ENCODE measurements at regions not wholly inside any gene's neighbourhood (a gene's known extent, or its start where the extent isn't known, plus 50 kb on each side); places are given as distances from the start of the nearest gene placed in this dataset.
"Not testable (repeated sequence)": the region's sequence is repeated elsewhere in the genome, so short reads cannot be mapped to it uniquely, and the experiment has no call there.

GRCh38 chr13:88429862-88430261 is 758.7 kb downstream of the SLITRK5 start:
- DNase-seq, result no peak

GRCh38 chr13:88434953-88435352 is 763.8 kb downstream of the SLITRK5 start:
- no peak for DNase-seq

GRCh38 chr13:88436974-88437373 is 765.8 kb downstream of the SLITRK5 start:
- no peak for DNase-seq

GRCh38 chr13:88450515-88450914 is 779.3 kb downstream of the SLITRK5 start:
- no peak for DNase-seq

- no peak for DNase-seq
These were observed 785.0 kb downstream of the SLITRK5 start for GRCh38 chr13:88456151-88456550.

GRCh38 chr13:88459331-88459730 is 788.2 kb downstream of the SLITRK5 start:
- DNase-seq, result no peak

GRCh38 chr13:88461272-88462009 is 790.3 kb downstream of the SLITRK5 start:
- no peak for DNase-seq

- no peak for DNase-seq
These were observed 793.7 kb downstream of the SLITRK5 start for GRCh38 chr13:88464851-88465250.

GRCh38 chr13:88472316-88472715 is 801.1 kb downstream of the SLITRK5 start:
- no peak for DNase-seq

- DNase-seq, result no peak
These were observed 812.0 kb downstream of the SLITRK5 start for GRCh38 chr13:88483202-88483601.

- DNase-seq, result no peak
These were observed 836.7 kb downstream of the SLITRK5 start for GRCh38 chr13:88507909-88508308.

- not testable (repeated sequence) for DNase-seq
These were observed 841.8 kb downstream of the SLITRK5 start for GRCh38 chr13:88512993-88513392.

- DNase-seq, result no peak
These were observed 855.1 kb downstream of the SLITRK5 start for GRCh38 chr13:88526186-88526852.

GRCh38 chr13:88526853-88527215 is 855.7 kb downstream of the SLITRK5 start:
- DNase-seq, result no peak

- no peak for DNase-seq
These were observed 870.8 kb downstream of the SLITRK5 start for GRCh38 chr13:88541994-88542393.

- no peak for DNase-seq
These were observed 873.7 kb downstream of the SLITRK5 start for GRCh38 chr13:88544836-88545235.

GRCh38 chr13:88552966-88553365 is 881.8 kb downstream of the SLITRK5 start:
- no peak for DNase-seq

GRCh38 chr13:88565566-88565965 is 894.4 kb downstream of the SLITRK5 start:
- DNase-seq, result no peak

- DNase-seq, result no peak
These were observed 914.7 kb downstream of the SLITRK5 start for GRCh38 chr13:88585861-88586260.

GRCh38 chr13:88586263-88586662 is 915.1 kb downstream of the SLITRK5 start:
- no peak for DNase-seq

- DNase-seq, result no peak
These were observed 919.4 kb downstream of the SLITRK5 start for GRCh38 chr13:88590574-88590973.

- no peak for DNase-seq
These were observed 920.9 kb downstream of the SLITRK5 start for GRCh38 chr13:88592105-88592504.

GRCh38 chr13:88601949-88602348 is 930.8 kb downstream of the SLITRK5 start:
- DNase-seq, result no peak
